ENCODE measurements at regions not wholly inside any gene's neighbourhood (a gene's known extent, or its start where the extent isn't known, plus 50 kb on each side); places are given as distances from the start of the nearest gene placed in this dataset.

DNA sequence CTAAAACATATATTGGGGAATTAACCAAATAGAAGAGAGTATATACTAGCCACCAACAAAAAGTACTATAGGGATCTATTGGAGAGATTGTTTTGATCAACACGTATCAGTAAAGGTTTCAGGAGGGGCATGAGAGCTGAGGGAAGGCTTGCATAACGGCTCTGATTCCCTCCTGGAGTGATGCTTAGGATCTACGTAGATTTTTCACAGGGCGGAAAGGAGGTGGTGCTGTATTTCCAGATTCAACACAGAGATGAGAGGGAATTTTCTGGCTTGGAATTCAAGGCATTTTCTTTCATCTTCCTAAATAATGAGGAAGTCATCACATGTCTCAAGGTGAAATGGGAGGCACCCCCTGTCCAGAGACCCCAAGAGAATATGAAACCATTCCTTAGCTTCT is 443.8 kb downstream of the CMPK2 start:
- TF ChIP-seq, protein P1, sequence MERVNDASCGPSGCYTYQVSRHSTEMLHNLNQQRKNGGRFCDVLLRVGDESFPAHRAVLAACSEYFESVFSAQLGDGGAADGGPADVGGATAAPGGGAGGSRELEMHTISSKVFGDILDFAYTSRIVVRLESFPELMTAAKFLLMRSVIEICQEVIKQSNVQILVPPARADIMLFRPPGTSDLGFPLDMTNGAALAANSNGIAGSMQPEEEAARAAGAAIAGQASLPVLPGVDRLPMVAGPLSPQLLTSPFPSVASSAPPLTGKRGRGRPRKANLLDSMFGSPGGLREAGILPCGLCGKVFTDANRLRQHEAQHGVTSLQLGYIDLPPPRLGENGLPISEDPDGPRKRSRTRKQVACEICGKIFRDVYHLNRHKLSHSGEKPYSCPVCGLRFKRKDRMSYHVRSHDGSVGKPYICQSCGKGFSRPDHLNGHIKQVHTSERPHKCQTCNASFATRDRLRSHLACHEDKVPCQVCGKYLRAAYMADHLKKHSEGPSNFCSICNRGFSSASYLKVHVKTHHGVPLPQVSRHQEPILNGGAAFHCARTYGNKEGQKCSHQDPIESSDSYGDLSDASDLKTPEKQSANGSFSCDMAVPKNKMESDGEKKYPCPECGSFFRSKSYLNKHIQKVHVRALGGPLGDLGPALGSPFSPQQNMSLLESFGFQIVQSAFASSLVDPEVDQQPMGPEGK (CRISPR knock-in tag; IDR thresholded peaks at IDR 0.05; ENCODE audit: borderline replicate concordance), result no peak
- no peak for TF ChIP-seq TOX (CRISPR knock-in tag; IDR thresholded peaks at IDR 0.05; ENCODE audit: borderline replicate concordance)
- TF ChIP-seq CSDC2 (CRISPR knock-in tag; IDR thresholded peaks at IDR 0.05), result no peak
- TF ChIP-seq SNAI2 (CRISPR knock-in tag; IDR thresholded peaks at IDR 0.05), result no peak

All from SK-N-SH treated with all-trans-retinoic acid at 6 μM for 48 hours (cell line).